ENCODE measurements at regions not wholly inside any gene's neighbourhood (a gene's known extent, or its start where the extent isn't known, plus 50 kb on each side); places are given as distances from the start of the nearest gene placed in this dataset.
A peak's percentile ranks its signal among the peaks of the same experiment; 100 is the strongest.

GRCh38 chr16:35788381-35788780 lies 2329.0 kb downstream of the TP53TG3F start:
- ATAC-seq (peak in 1 of 4 donors; percentile 14), DNase-seq (no peak)
- Histone ChIP-seq H3K4me3 (no peak overlapping the region), H3K4me1 (no peaks in the 10 kb centered on the region), H3K27ac (no peak overlapping the region), H3K27me3 (no peaks in the 10 kb centered on the region), H3K36me3 (no peaks in the 10 kb centered on the region), H3K9me3 (peaks cover 0 to 2% (median 0%) of the 10 kb centered on the region in 4 donors)
- TF ChIP-seq CTCF (IDR thresholded peaks at IDR 0.05) (no peak), POLR2A (IDR thresholded peaks at IDR 0.05) (no peak)
- 53% methylated on average over 3 of the region's 12 CpGs for WGBS (ENCODE audit: insufficient coverage, low coverage, low lambda C conversion rate, missing lambda C conversion rate)
- intact Hi-C loops (cut with DNase I) = no loop called here

- no peaks in the 10 kb centered on the region for H3K36me3 ChIP-seq
- no peaks in the 10 kb centered on the region for H3K27me3 ChIP-seq
- intact Hi-C loops (cut with DNase I) = loop anchor here in 1 of 2 donors (10.0 kb wide), 1 partner anchor 48 kb away; no protein-coding TSS in a partner anchor
- DNase-seq (no peak), ATAC-seq (no peak)
- H3K4me1 ChIP-seq = no peaks in the 10 kb centered on the region
- no peak overlapping the region for H3K27ac ChIP-seq
- no peaks in the 10 kb centered on the region for H3K9me3 ChIP-seq
- H3K4me3 ChIP-seq = no peak overlapping the region
- 52% methylated on average over 17 of the region's 25 CpGs for WGBS (ENCODE audit: insufficient coverage, low coverage, low lambda C conversion rate, missing lambda C conversion rate)
- TF ChIP-seq POLR2A (IDR thresholded peaks at IDR 0.05) = no peak
- no peak for TF ChIP-seq CTCF (IDR thresholded peaks at IDR 0.05)
These were observed 2333.3 kb downstream of the TP53TG3F start for GRCh38 chr16:35792516-35793285.

- Histone ChIP-seq H3K4me3 (no peak overlapping the region), H3K4me1 (no peaks in the 10 kb centered on the region), H3K36me3 (no peaks in the 10 kb centered on the region), H3K27me3 (no peaks in the 10 kb centered on the region), H3K27ac (no peak overlapping the region), H3K9me3 (no peaks in the 10 kb centered on the region)
- ATAC-seq (no peak), DNase-seq (no peak)
- TF ChIP-seq POLR2A (IDR thresholded peaks at IDR 0.05) = no peak
- no peak for TF ChIP-seq CTCF (IDR thresholded peaks at IDR 0.05)
- WGBS (ENCODE audit: insufficient coverage, low coverage, low lambda C conversion rate, missing lambda C conversion rate) = 27% methylated on average over 2 of the region's 3 CpGs
- intact Hi-C loops (cut with DNase I) = loop anchor here in 1 of 2 donors (10.0 kb wide), 1 partner anchor 49 kb away; no protein-coding TSS in a partner anchor
These were observed 2334.2 kb downstream of the TP53TG3F start for GRCh38 chr16:35793601-35794000.

GRCh38 chr16:35794896-35795295 lies 2335.5 kb downstream of the TP53TG3F start:
- H3K9me3 ChIP-seq = no peaks in the 10 kb centered on the region
- ATAC-seq (no peak), DNase-seq (no peak)
- intact Hi-C loops (cut with DNase I) = loop anchor here in 1 of 2 donors (10.0 kb wide), 1 partner anchor 50 kb away; no protein-coding TSS in a partner anchor
- H3K4me1 ChIP-seq = no peaks in the 10 kb centered on the region
- no peak overlapping the region for H3K27ac ChIP-seq
- TF ChIP-seq CTCF (IDR thresholded peaks at IDR 0.05) (no peak), POLR2A (IDR thresholded peaks at IDR 0.05) (no peak)
- 17% methylated on average over 2 of the region's 6 CpGs for WGBS (ENCODE audit: insufficient coverage, low coverage, low lambda C conversion rate, missing lambda C conversion rate)
- H3K4me3 ChIP-seq = no peak overlapping the region
- H3K36me3 ChIP-seq = no peaks in the 10 kb centered on the region
- no peaks in the 10 kb centered on the region for H3K27me3 ChIP-seq

All from right lobe of liver (tissue), 6 donors.